GM13976 (cell line): ENCODE measurements at regions not wholly inside any gene's neighbourhood (a gene's known extent, or its start where the extent isn't known, plus 50 kb on each side); places are given as distances from the start of the nearest gene placed in this dataset.

Experiments
- DNase-seq: peaks from one replicate; pipeline ENCODE4 v3.0.0; 2012; ENCODE audit warnings: low spot score
- CTCF ChIP-seq: IDR thresholded peaks from 2 replicates; pipeline ENCODE4 v1.5.1; 2012; ENCODE audit warnings: borderline replicate concordance, mild to moderate bottlenecking; ENCODE audit not compliant: insufficient read depth; ENCODE audit errors: extremely low read depth, missing control alignments, control extremely low read depth
- in situ Hi-C: fragments of 300-500 bp; cut with MboI; formaldehyde crosslinking; loops from one replicate; pipeline ENCODE4 v1.12.0; 2022; ENCODE audit warnings: low sequenced_read_pairs, mixed read lengths, inconsistent platforms; ENCODE audit not compliant: unreplicated experiment

GRCh38 chr2:186405842-186406241, 80.2 kb upstream of the ZC3H15 start:
- in situ Hi-C loops: no loop called here
- no peak for DNase-seq
- no peak for TF ChIP-seq CTCF

GRCh38 chr2:186407611-186408010, 78.4 kb upstream of the ZC3H15 start:
- in situ Hi-C loops: no loop called here
- no peak for TF ChIP-seq CTCF
- no peak for DNase-seq

- TF ChIP-seq CTCF: no peak
- in situ Hi-C loops: no loop called here
- DNase-seq: no peak
Measured at GRCh38 chr2:186410802-186411201, 75.3 kb upstream of the ZC3H15 start.

- in situ Hi-C loops: no loop called here
- no peak for DNase-seq
- TF ChIP-seq CTCF: no peak
Measured at GRCh38 chr2:186422226-186422625, 63.8 kb upstream of the ZC3H15 start.

GRCh38 chr2:186423481-186423880, 62.6 kb upstream of the ZC3H15 start:
- DNase-seq: no peak
- in situ Hi-C loops: no loop called here
- no peak for TF ChIP-seq CTCF

GRCh38 chr2:186424265-186424664, 61.8 kb upstream of the ZC3H15 start:
- DNase-seq: no peak
- in situ Hi-C loops: no loop called here
- no peak for TF ChIP-seq CTCF

- in situ Hi-C loops: no loop called here
- no peak for TF ChIP-seq CTCF
- no peak for DNase-seq
Measured at GRCh38 chr2:186425576-186425975, 60.5 kb upstream of the ZC3H15 start.
